OCI-LY7 (cell line): ENCODE measurements at regions not wholly inside any gene's neighbourhood (a gene's known extent, or its start where the extent isn't known, plus 50 kb on each side); places are given as distances from the start of the nearest gene placed in this dataset.
"Not testable (repeated sequence)": the region's sequence is repeated elsewhere in the genome, so short reads cannot be mapped to it uniquely, and the experiment has no call there.

Experiments used
- BruUV-seq: library from RNA; stranded (reverse); fragments of 400-500 nt; replicated peaks from 2 replicates; lab custom pipeline; 2021; lab: Mats Ljungman, UMichigan
- CTCF ChIA-PET: fragments of 300-600 bp; sonication (Branson Sonifier 250); formaldehyde crosslinking; loops from one replicate; lab custom pipeline; 2022; ENCODE audit warnings: antibody characterized with exemption; ENCODE audit not compliant: unreplicated experiment; lab: Charles Lee
- POLR2A ChIA-PET: fragments of 300-600 bp; sonication (Branson Sonifier 250); formaldehyde crosslinking; loops from one replicate; lab custom pipeline; 2022; ENCODE audit warnings: antibody characterized with exemption; lab: Charles Lee
- DNase-seq: peaks from one replicate; pipeline ENCODE4 v3.0.0-alpha.2; 2015; ENCODE audit warnings: low spot score
- H2AFZ ChIP-seq: fragments of 200-600 bp; sonication (generic), shearing (Covaris generic); 2 replicates; pipeline ENCODE4 v1.6.1; 2014; ENCODE audit warnings: mild to moderate bottlenecking, antibody characterized with exemption, low read length, moderate library complexity
- H3K27ac ChIP-seq: fragments of 200-600 bp; sonication (generic); 2 replicates; pipeline ENCODE4 v1.5.1; 2014; ENCODE audit warnings: mixed run types, low read depth, mild to moderate bottlenecking, moderate library complexity, low read length, inconsistent platforms; ENCODE audit not compliant: poor library complexity, severe bottlenecking
- H3K36me3 ChIP-seq: fragments of 200-600 bp; sonication (generic); 2 replicates; pipeline ENCODE4 v1.6.1; 2014; ENCODE audit warnings: mild to moderate bottlenecking, antibody characterized with exemption, low read length, moderate library complexity, mixed read lengths; ENCODE audit not compliant: insufficient read depth
- H3K4me1 ChIP-seq: fragments of 200-600 bp; sonication (generic); 2 replicates; pipeline ENCODE4 v1.5.1; 2014; ENCODE audit warnings: mild to moderate bottlenecking, low read length; ENCODE audit not compliant: insufficient read depth, poor library complexity, severe bottlenecking
- H3K4me2 ChIP-seq: fragments of 200-600 bp; sonication (generic); 2 replicates; pipeline ENCODE4 v1.6.1; 2014; ENCODE audit warnings: mild to moderate bottlenecking, low read length
- H3K4me3 ChIP-seq: fragments of 200-600 bp; sonication (generic); 2 replicates; pipeline ENCODE4 v1.5.1; 2014; ENCODE audit warnings: mild to moderate bottlenecking, low read depth, low read length; ENCODE audit not compliant: poor library complexity, severe bottlenecking
- H3K79me2 ChIP-seq: fragments of 200-600 bp; sonication (generic); 2 replicates; pipeline ENCODE4 v1.6.1; 2016; ENCODE audit warnings: low read depth, mild to moderate bottlenecking, low read length, moderate library complexity, mixed read lengths; ENCODE audit not compliant: insufficient read depth
- H3K9me2 ChIP-seq: fragments of 200-600 bp; sonication (generic); 2 replicates; pipeline ENCODE4 v1.6.1; 2016; ENCODE audit warnings: mild to moderate bottlenecking, low read length, mixed read lengths; ENCODE audit not compliant: insufficient read depth
- H3K9me3 ChIP-seq: fragments of 200-600 bp; sonication (generic); 2 replicates; pipeline ENCODE4 v1.6.1; 2014; ENCODE audit warnings: mild to moderate bottlenecking, mixed run types, low read length, mixed read lengths
- H4K20me1 ChIP-seq: fragments of 200-600 bp; sonication (generic); 2 replicates; pipeline ENCODE4 v1.6.1; 2014; ENCODE audit warnings: mild to moderate bottlenecking, antibody characterized with exemption, low read length, moderate library complexity, mixed read lengths; ENCODE audit not compliant: insufficient read depth
- EZH2phosphoT487 ChIP-seq: fragments of 200-600 bp; sonication (generic); IDR thresholded peaks from 2 replicates; pipeline ENCODE4 v1.6.1; 2018; ENCODE audit warnings: low read depth, borderline replicate concordance, mild to moderate bottlenecking, mixed run types, antibody characterized with exemption, low read length, moderate library complexity, mixed read lengths
- intact Hi-C: fragments of 100-400 bp; cut with micrococcal nuclease; formaldehyde crosslinking; loops from one replicate; pipeline ENCODE4 v1.10.0; 2022; ENCODE audit not compliant: unreplicated experiment
- TF ChIP-seq, protein P1 (sequence below): fragments of 200-600 bp; sonication (generic); conservative IDR thresholded peaks from 2 replicates; pipeline ENCODE4 v1.5.1; 2014; ENCODE audit warnings: mild to moderate bottlenecking, antibody characterized with exemption, low read length, moderate library complexity, mixed read lengths

GRCh38 chr2:22167256-22167655 lies 1043.5 kb downstream of the TDRD15 start:
- intact Hi-C loops: no loop called here
- Histone ChIP-seq H3K4me3 (no peak overlapping the region), H4K20me1 (no peaks in the 10 kb centered on the region), H3K4me2 (no peak overlapping the region), H3K79me2 (no peaks in the 10 kb centered on the region), H3K9me3 (no peaks in the 10 kb centered on the region), H3K36me3 (no peaks in the 10 kb centered on the region), H2AFZ (no peak overlapping the region), H3K9me2 (no peaks in the 10 kb centered on the region), H3K4me1 (no peaks in the 10 kb centered on the region), H3K27ac (no peak overlapping the region)
- ChIA-PET CTCF (no interaction called here), POLR2A (no interaction called here)
- DNase-seq: no peak
- no TSS peak for BruUV-seq
- no peak for TF ChIP-seq EZH2phosphoT487
- TF ChIP-seq, protein P1, sequence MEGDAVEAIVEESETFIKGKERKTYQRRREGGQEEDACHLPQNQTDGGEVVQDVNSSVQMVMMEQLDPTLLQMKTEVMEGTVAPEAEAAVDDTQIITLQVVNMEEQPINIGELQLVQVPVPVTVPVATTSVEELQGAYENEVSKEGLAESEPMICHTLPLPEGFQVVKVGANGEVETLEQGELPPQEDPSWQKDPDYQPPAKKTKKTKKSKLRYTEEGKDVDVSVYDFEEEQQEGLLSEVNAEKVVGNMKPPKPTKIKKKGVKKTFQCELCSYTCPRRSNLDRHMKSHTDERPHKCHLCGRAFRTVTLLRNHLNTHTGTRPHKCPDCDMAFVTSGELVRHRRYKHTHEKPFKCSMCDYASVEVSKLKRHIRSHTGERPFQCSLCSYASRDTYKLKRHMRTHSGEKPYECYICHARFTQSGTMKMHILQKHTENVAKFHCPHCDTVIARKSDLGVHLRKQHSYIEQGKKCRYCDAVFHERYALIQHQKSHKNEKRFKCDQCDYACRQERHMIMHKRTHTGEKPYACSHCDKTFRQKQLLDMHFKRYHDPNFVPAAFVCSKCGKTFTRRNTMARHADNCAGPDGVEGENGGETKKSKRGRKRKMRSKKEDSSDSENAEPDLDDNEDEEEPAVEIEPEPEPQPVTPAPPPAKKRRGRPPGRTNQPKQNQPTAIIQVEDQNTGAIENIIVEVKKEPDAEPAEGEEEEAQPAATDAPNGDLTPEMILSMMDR: no peak

- Histone ChIP-seq H2AFZ (no peak overlapping the region), H3K4me2 (no peak overlapping the region), H3K79me2 (no peaks in the 10 kb centered on the region), H4K20me1 (no peaks in the 10 kb centered on the region), H3K27ac (no peak overlapping the region), H3K9me3 (no peaks in the 10 kb centered on the region), H3K4me1 (no peaks in the 10 kb centered on the region), H3K4me3 (no peak overlapping the region), H3K9me2 (no peaks in the 10 kb centered on the region), H3K36me3 (no peaks in the 10 kb centered on the region)
- DNase-seq: no peak
- intact Hi-C loops: no loop called here
- no TSS peak for BruUV-seq
- TF ChIP-seq, protein P1: no peak
- no peak for TF ChIP-seq EZH2phosphoT487
- CTCF ChIA-PET: no interaction called here
- POLR2A ChIA-PET: no interaction called here
Observed at GRCh38 chr2:22175003-22175402, 1051.2 kb downstream of the TDRD15 start.

GRCh38 chr2:22185251-22185650 lies 1061.5 kb downstream of the TDRD15 start:
- POLR2A ChIA-PET: interaction anchor here (1.6 kb wide), 1 partner anchor 17 kb away, joined by 3 read pairs; no protein-coding TSS in a partner anchor

GRCh38 chr2:22186261-22186828 lies 1062.6 kb downstream of the TDRD15 start:
- H3K4me2 ChIP-seq, BruUV-seq, DNase-seq, H3K4me1 ChIP-seq, POLR2A ChIA-PET, H2AFZ ChIP-seq, H3K79me2 ChIP-seq, intact Hi-C loops, H3K27ac ChIP-seq, H4K20me1 ChIP-seq, CTCF ChIA-PET, H3K4me3 ChIP-seq, H3K9me3 ChIP-seq, H3K9me2 ChIP-seq, H3K36me3 ChIP-seq: not testable (repeated sequence)

More at GRCh38 chr2:22185251-22185650, 1061.5 kb downstream of the TDRD15 start:
- H3K27ac ChIP-seq: no peak overlapping the region
- no peak overlapping the region for H3K4me3 ChIP-seq
- no peaks in the 10 kb centered on the region for H3K79me2 ChIP-seq
- no peak overlapping the region for H3K4me2 ChIP-seq
- intact Hi-C loops: no loop called here
- H3K4me1 ChIP-seq: no peaks in the 10 kb centered on the region
- H2AFZ ChIP-seq: no peak overlapping the region
- BruUV-seq: no TSS peak
- TF ChIP-seq, protein P1: no peak
- no peak for TF ChIP-seq EZH2phosphoT487
- H3K9me2 ChIP-seq: no peaks in the 10 kb centered on the region
- no peaks in the 10 kb centered on the region for H3K9me3 ChIP-seq
- no peaks in the 10 kb centered on the region for H3K36me3 ChIP-seq
- CTCF ChIA-PET: no interaction called here
- no peak for DNase-seq
- H4K20me1 ChIP-seq: no peaks in the 10 kb centered on the region
